ENCODE measurements at regions not wholly inside any gene's neighbourhood (a gene's known extent, or its start where the extent isn't known, plus 50 kb on each side); places are given as distances from the start of the nearest gene placed in this dataset.

GRCh38 chrX:106467422-106467821 lies 144.4 kb upstream of the RADX start:
- Mint-ChIP-seq H3K36me3 (ENCODE audit: low read depth) (no peaks in the 10 kb centered on the region), H3K27me3 (peaks cover 3% of the 10 kb centered on the region), H3K4me3 (no peak overlapping the region), H3K27ac (no peak overlapping the region), H3K9me3 (no peaks in the 10 kb centered on the region), H3K4me1 (ENCODE audit: low read depth) (no peaks in the 10 kb centered on the region)
- no peak for TF ChIP-seq CTCF (IDR thresholded peaks at IDR 0.05)
- POLR2A ChIA-PET, result no interaction called here
- ATAC-seq (no peak), DNase-seq (no peak)
- CTCF ChIA-PET, result interaction anchor here (1.0 kb wide), 1 partner anchor 14 kb away, joined by 3 read pairs; no protein-coding TSS in a partner anchor
- intact Hi-C loops (cut with micrococcal nuclease), result no loop called here

- no peaks in the 10 kb centered on the region for H3K4me1 Mint-ChIP-seq (ENCODE audit: low read depth)
- CTCF ChIA-PET, result no interaction called here
- H3K27ac Mint-ChIP-seq, result no peak overlapping the region
- ATAC-seq, result no peak
- no peak overlapping the region for H3K4me3 Mint-ChIP-seq
- intact Hi-C loops (cut with micrococcal nuclease), result no loop called here
- POLR2A ChIA-PET, result no interaction called here
- peaks cover 3% of the 10 kb centered on the region for H3K27me3 Mint-ChIP-seq
- TF ChIP-seq CTCF (IDR thresholded peaks at IDR 0.05), result no peak
- no peaks in the 10 kb centered on the region for H3K36me3 Mint-ChIP-seq (ENCODE audit: low read depth)
- DNase-seq, result no peak
- H3K9me3 Mint-ChIP-seq, result no peaks in the 10 kb centered on the region
Observed at GRCh38 chrX:106467943-106468342, 143.8 kb upstream of the RADX start.

GRCh38 chrX:106468433-106468832 lies 143.3 kb upstream of the RADX start:
- DNase-seq (no peak), ATAC-seq (no peak)
- Mint-ChIP-seq H3K27ac (no peak overlapping the region), H3K27me3 (peaks cover 3% of the 10 kb centered on the region), H3K36me3 (ENCODE audit: low read depth) (no peaks in the 10 kb centered on the region), H3K9me3 (no peaks in the 10 kb centered on the region), H3K4me1 (ENCODE audit: low read depth) (no peaks in the 10 kb centered on the region), H3K4me3 (no peak overlapping the region)
- intact Hi-C loops (cut with micrococcal nuclease), result no loop called here
- CTCF ChIA-PET, result no interaction called here
- TF ChIP-seq CTCF (IDR thresholded peaks at IDR 0.05), result no peak
- POLR2A ChIA-PET, result no interaction called here

- Mint-ChIP-seq H3K27ac (no peak overlapping the region), H3K4me1 (ENCODE audit: low read depth) (peaks cover 17% of the 10 kb centered on the region), H3K9me3 (no peaks in the 10 kb centered on the region), H3K36me3 (ENCODE audit: low read depth) (no peaks in the 10 kb centered on the region), H3K4me3 (no peak overlapping the region), H3K27me3 (no peaks in the 10 kb centered on the region)
- ATAC-seq (no peak), DNase-seq (no peak)
- ChIA-PET POLR2A (no interaction called here), CTCF (interaction anchor here (0.6 to 2.0 kb wide), 3 partner anchors 14 to 272 kb away, joined by 3 to 5 read pairs (median 3); no protein-coding TSS in a partner anchor)
- intact Hi-C loops (cut with micrococcal nuclease), result loop anchor here (5.0 kb wide), 2 partner anchors 132 to 312 kb away; partner anchors contain the start of gene RADX
- no peak for TF ChIP-seq CTCF (IDR thresholded peaks at IDR 0.05)
Observed at GRCh38 chrX:106479920-106480319, 131.9 kb upstream of the RADX start.

GRCh38 chrX:106481341-106481740 lies 130.4 kb upstream of the RADX start:
- CTCF ChIA-PET, result interaction anchor here (0.6 to 3.9 kb wide), 14 partner anchors 10 to 310 kb away, joined by 3 to 27 read pairs (median 3); no protein-coding TSS in a partner anchor
- Mint-ChIP-seq H3K27me3 (no peaks in the 10 kb centered on the region), H3K9me3 (no peaks in the 10 kb centered on the region), H3K4me3 (no peak overlapping the region), H3K4me1 (ENCODE audit: low read depth) (peaks cover 23% of the 10 kb centered on the region), H3K36me3 (ENCODE audit: low read depth) (no peaks in the 10 kb centered on the region), H3K27ac (no peak overlapping the region)
- peak; percentile 16 for DNase-seq
- POLR2A ChIA-PET, result no interaction called here
- intact Hi-C loops (cut with micrococcal nuclease), result loop anchor here (5.0 kb wide), 2 partner anchors 131 to 311 kb away; partner anchors contain the start of gene RADX
- peak; percentile 65 for TF ChIP-seq CTCF (IDR thresholded peaks at IDR 0.05)
- no peak for ATAC-seq

Measured in activated CD8-positive, alpha-beta T cell treated with anti-CD3 and anti-CD28 coated beads for 36 hours (primary cell).